HL-60 (cell line): ENCODE measurements at regions not wholly inside any gene's neighbourhood (a gene's known extent, or its start where the extent isn't known, plus 50 kb on each side); places are given as distances from the start of the nearest gene placed in this dataset.

ENCODE experiments used
- DNase-seq, 2 experiments: peaks; one replicate each; pipeline ENCODE4 v3.0.0-alpha.2; 2010 to 2020; ENCODE audit warnings: low read depth in 1 of 2, low spot score in 1 of 2
- H3K27ac ChIP-seq: fragments of 250-450 bp; sonication (Bioruptor Pico); replicated peaks from 2 replicates; pipeline ENCODE4 v1.5.1; 2020; ENCODE audit warnings: mild to moderate bottlenecking, moderate library complexity
- H3K27me3 ChIP-seq: fragments of 250-450 bp; sonication (Bioruptor Pico); 2 replicates; pipeline ENCODE4 v1.5.1; 2021; ENCODE audit warnings: mild to moderate bottlenecking, moderate library complexity; ENCODE audit not compliant: insufficient read depth, poor library complexity, severe bottlenecking
- H3K4me3 ChIP-seq: replicated peaks from 2 replicates; pipeline ENCODE4 v1.5.1; 2011; ENCODE audit warnings: mild to moderate bottlenecking, control low read depth, low read length; ENCODE audit not compliant: insufficient read depth
- CTCF ChIP-seq: IDR thresholded peaks from one replicate; pipeline ENCODE4 v1.5.1; 2011; ENCODE audit warnings: low read length, control low read depth, inconsistent platforms; ENCODE audit not compliant: insufficient read depth
- GABPA ChIP-seq: IDR thresholded peaks from 2 replicates; pipeline ENCODE4 v1.6.1; 2012; ENCODE audit warnings: low read depth
- POLR2AphosphoS5 ChIP-seq: IDR thresholded peaks from 2 replicates; pipeline ENCODE4 v1.6.1; 2012; ENCODE audit warnings: low read depth
- REST ChIP-seq: IDR thresholded peaks from 2 replicates; pipeline ENCODE4 v1.6.1; 2012; ENCODE audit warnings: low read depth; ENCODE audit not compliant: insufficient replicate concordance
- SPI1 ChIP-seq: IDR thresholded peaks from 2 replicates; pipeline ENCODE4 v1.6.1; 2012; ENCODE audit warnings: low read depth, mild to moderate bottlenecking, borderline replicate concordance

- no peak overlapping the region for H3K4me3 ChIP-seq
- no peaks in the 10 kb centered on the region for H3K27me3 ChIP-seq
- TF ChIP-seq GABPA (no peak), REST (peak; percentile 24)
- DNase-seq, result no peak
- H3K27ac ChIP-seq, result no peak overlapping the region
These were observed 124.7 kb downstream of the HNRNPD start for GRCh38 chr4:82248903-82249632.

GRCh38 chr4:82247629-82248028, 126.2 kb downstream of the HNRNPD start:
- Histone ChIP-seq H3K27me3 (no peaks in the 10 kb centered on the region), H3K27ac (no peak overlapping the region), H3K4me3 (no peak overlapping the region)
- no peak for TF ChIP-seq GABPA
- TF ChIP-seq SPI1, result no peak
- DNase-seq, result no peak

- H3K27me3 ChIP-seq, result no peaks in the 10 kb centered on the region
- TF ChIP-seq SPI1, result no peak
- TF ChIP-seq REST, result no peak
- TF ChIP-seq CTCF, result no peak
- no peak for TF ChIP-seq GABPA
- no peak for TF ChIP-seq POLR2AphosphoS5
- DNase-seq, result no peak
- no peak overlapping the region for H3K27ac ChIP-seq
- H3K4me3 ChIP-seq, result no peak overlapping the region
These were observed 126.6 kb downstream of the HNRNPD start for GRCh38 chr4:82247171-82247570.

GRCh38 chr4:82241534-82241933, 132.3 kb downstream of the HNRNPD start:
- H3K27me3 ChIP-seq, result no peaks in the 10 kb centered on the region
- no peak overlapping the region for H3K27ac ChIP-seq
- no peak overlapping the region for H3K4me3 ChIP-seq
- DNase-seq, result no peak
- TF ChIP-seq POLR2AphosphoS5 (no peak), GABPA (no peak), SPI1 (no peak), REST (no peak), CTCF (no peak)
